IMR-90 (cell line): ENCODE measurements at regions not wholly inside any gene's neighbourhood (a gene's known extent, or its start where the extent isn't known, plus 50 kb on each side); places are given as distances from the start of the nearest gene placed in this dataset.

Experiments used
- ATAC-seq: fragments of 200-7000 bp; cut with Tn5 transposase; 2 replicates; pipeline ENCODE4 v1.9.1; 2020; ENCODE audit warnings: low read depth, mild to moderate bottlenecking, moderate library complexity
- BruUV-seq: library from RNA; stranded (reverse); fragments of 400-500 nt; replicated peaks from 2 replicates; lab custom pipeline; 2021; lab: Mats Ljungman, UMichigan
- CTCF ChIA-PET: fragments of 300-600 bp; formaldehyde crosslinking; extraction: SDS; loops from one replicate; lab custom pipeline; 2021; ENCODE audit warnings: antibody characterized with exemption; lab: Yijun Ruan, JAX
- POLR2A ChIA-PET: fragments of 300-600 bp; sonication (Branson Sonifier 250); formaldehyde crosslinking; loops from one replicate; lab custom pipeline; 2022; ENCODE audit warnings: antibody characterized with exemption; ENCODE audit not compliant: unreplicated experiment; lab: Charles Lee
- DNase-seq: peaks from one replicate; pipeline ENCODE4 v3.0.0; 2013
- H2AFZ ChIP-seq: replicated peaks from 2 replicates; pipeline ENCODE3; 2013; ENCODE audit warnings: low read length, mild to moderate bottlenecking; ENCODE audit not compliant: poor library complexity
- H2AK5ac ChIP-seq: 2 replicates; pipeline ENCODE4 v1.6.1; 2013; ENCODE audit warnings: low read depth, low read length, inconsistent platforms
- H2AK9ac ChIP-seq: replicated peaks from 2 replicates; pipeline ENCODE3; 2013; ENCODE audit warnings: mild to moderate bottlenecking, low read depth, low read length, moderate library complexity; ENCODE audit not compliant: poor library complexity
- H2BK120ac ChIP-seq: 2 replicates; pipeline ENCODE4 v1.6.1; 2013; ENCODE audit warnings: low read depth, low read length, inconsistent platforms
- H2BK15ac ChIP-seq: 3 replicates; pipeline ENCODE4 v1.6.1; 2013; ENCODE audit warnings: low read depth, low read length, inconsistent platforms
- H2BK20ac ChIP-seq: 2 replicates; pipeline ENCODE4 v1.6.1; 2013; ENCODE audit warnings: low read depth, mild to moderate bottlenecking, inconsistent platforms, low read length, moderate library complexity
- H2BK5ac ChIP-seq: 2 replicates; pipeline ENCODE4 v1.6.1; 2013; ENCODE audit warnings: mild to moderate bottlenecking, low read depth, low read length, inconsistent platforms; ENCODE audit not compliant: poor library complexity, severe bottlenecking
- H3K14ac ChIP-seq: replicated peaks from 2 replicates; pipeline ENCODE4 v1.6.1; 2013; ENCODE audit warnings: low read depth, low read length, inconsistent platforms
- H3K18ac ChIP-seq: 2 replicates; pipeline ENCODE4 v1.6.1; 2013; ENCODE audit warnings: low read depth, low read length, control low read depth
- H3K23ac ChIP-seq: 2 replicates; pipeline ENCODE4 v1.6.1; 2013; ENCODE audit warnings: low read depth, low read length, inconsistent platforms
- H3K27ac ChIP-seq: 2 replicates; pipeline ENCODE4 v1.5.1; 2013; ENCODE audit warnings: mild to moderate bottlenecking, control low read depth, low read length; ENCODE audit not compliant: insufficient read depth
- H3K27me3 ChIP-seq: 2 replicates; pipeline ENCODE4 v1.6.1; 2013; ENCODE audit warnings: low read length; ENCODE audit not compliant: control insufficient read depth, insufficient read depth
- H3K36me3 ChIP-seq: 2 replicates; pipeline ENCODE4 v1.6.1; 2013; ENCODE audit warnings: low read length, mixed read lengths; ENCODE audit not compliant: control insufficient read depth, insufficient read depth
- H3K4ac ChIP-seq: 2 replicates; pipeline ENCODE4 v1.6.1; 2013; ENCODE audit warnings: low read depth, low read length, inconsistent platforms
- H3K4me1 ChIP-seq: 2 replicates; pipeline ENCODE4 v1.6.1; 2013; ENCODE audit warnings: low read length, mixed read lengths; ENCODE audit not compliant: control insufficient read depth, insufficient read depth
- H3K4me2 ChIP-seq: 2 replicates; pipeline ENCODE4 v1.6.1; 2013; ENCODE audit warnings: low read depth, mild to moderate bottlenecking, control low read depth, low read length, moderate library complexity
- H3K4me3 ChIP-seq: 2 replicates; pipeline ENCODE4 v1.5.1; 2013; ENCODE audit warnings: low read depth, mild to moderate bottlenecking, control low read depth, low read length, moderate library complexity; ENCODE audit not compliant: insufficient read depth
- H3K56ac ChIP-seq: 2 replicates; pipeline ENCODE4 v1.6.1; 2013; ENCODE audit warnings: low read length, inconsistent platforms; ENCODE audit not compliant: insufficient read depth; ENCODE audit errors: extremely low read depth
- H3K79me1 ChIP-seq, 2 experiments: 2 replicates each; pipeline ENCODE4 v1.6.1; 2013; ENCODE audit warnings: low read length in 2 of 2, inconsistent platforms in 1 of 2, low read depth in 1 of 2
- H3K9ac ChIP-seq: 2 replicates; pipeline ENCODE4 v1.6.1; 2013; ENCODE audit warnings: low read depth, low read length, control low read depth
- H3K9me1 ChIP-seq: 2 replicates; pipeline ENCODE4 v1.6.1; 2013; ENCODE audit warnings: low read length, inconsistent platforms; ENCODE audit not compliant: insufficient read depth
- H3K9me3 ChIP-seq: 2 replicates; pipeline ENCODE4 v1.6.1; 2013; ENCODE audit warnings: low read length; ENCODE audit not compliant: control insufficient read depth, insufficient read depth
- H4K20me1 ChIP-seq: 2 replicates; pipeline ENCODE4 v1.6.1; 2013; ENCODE audit warnings: low read length, inconsistent platforms; ENCODE audit not compliant: insufficient read depth
- H4K5ac ChIP-seq: 2 replicates; pipeline ENCODE4 v1.6.1; 2013; ENCODE audit warnings: mild to moderate bottlenecking, low read depth, low read length, control low read depth
- H4K8ac ChIP-seq, 2 experiments: 2 replicates each; pipeline ENCODE4 v1.6.1; 2013; ENCODE audit warnings: low read depth in 2 of 2, low read length in 2 of 2, control low read depth in 1 of 2, inconsistent platforms in 1 of 2
- H4K91ac ChIP-seq: 2 replicates; pipeline ENCODE4 v1.6.1; 2013; ENCODE audit warnings: low read depth, low read length, inconsistent platforms; ENCODE audit not compliant: insufficient read depth
- MAZ ChIP-seq: IDR thresholded peaks from 2 replicates; pipeline ENCODE4 v1.6.1; 2012; ENCODE audit warnings: low read depth, mild to moderate bottlenecking, low read length, improper control_type of control experiment, moderate library complexity, borderline replicate concordance
- WGBS, 2 experiments: methylation state at CpG; one replicate each; pipeline versions ENCODE4 v1.1.5 to v1.1.7; 2013; ENCODE audit warnings: missing lambda C conversion rate in 2 of 2; ENCODE audit not compliant: insufficient read length in 1 of 2; ENCODE audit errors: extremely low coverage in 2 of 2; 5-methylcytosine and 5-hydroxymethylcytosine counted together
- dilution Hi-C: fragments of 300-500 bp; cut with HindIII; formaldehyde crosslinking; loops from one replicate; pipeline ENCODE4 v1.14.3; 2018; ENCODE audit warnings: low sequenced_read_pairs; ENCODE audit not compliant: unreplicated experiment
- in situ Hi-C: fragments of 300-500 bp; cut with MboI; formaldehyde crosslinking; loops from 3 replicates; pipeline ENCODE4 v1.14.3; 2019; ENCODE audit warnings: low sequenced_read_pairs, inconsistent platforms, mixed read lengths
- intact Hi-C: fragments of 100-400 bp; cut with micrococcal nuclease; formaldehyde crosslinking; loops from 2 replicates; pipeline ENCODE4 v1.10.0; 2022
- TF ChIP-seq, protein P1 (sequence below): fragments of 150-350 bp; IDR thresholded peaks from 2 replicates; pipeline ENCODE4 v1.6.1; 2017; ENCODE audit warnings: mild to moderate bottlenecking, antibody characterized with exemption, low read length, low read depth

DNA sequence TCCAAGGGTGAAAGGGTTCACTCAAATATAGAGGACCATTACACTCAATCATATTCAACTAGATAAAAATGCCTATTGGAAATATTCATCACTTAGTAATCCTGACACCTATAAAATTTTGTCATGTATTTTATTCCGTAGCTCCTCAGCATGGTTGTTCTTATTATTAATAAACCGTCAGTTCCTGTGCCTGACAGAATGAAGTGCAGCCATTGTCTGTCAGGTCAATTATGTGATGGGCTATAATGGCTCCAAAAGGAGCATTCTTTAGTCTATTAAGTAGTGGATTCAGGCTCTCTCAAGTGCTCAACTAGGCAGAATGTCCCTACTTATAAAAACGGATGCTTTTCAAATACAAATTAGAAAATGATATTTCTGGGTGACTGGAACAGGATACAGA, 916.1 kb upstream of the ANO3 start:
- no peaks in the 10 kb centered on the region for H3K79me1 ChIP-seq
- no peaks in the 10 kb centered on the region for H3K27me3 ChIP-seq
- H2AK5ac ChIP-seq: no peak overlapping the region
- H4K91ac ChIP-seq: no peak overlapping the region
- no peak overlapping the region for H3K23ac ChIP-seq
- no peaks in the 10 kb centered on the region for H3K9me1 ChIP-seq
- H2BK5ac ChIP-seq: no peak overlapping the region
- H3K14ac ChIP-seq: no peak overlapping the region
- no peak overlapping the region for H2AK9ac ChIP-seq
- no peak overlapping the region for H4K5ac ChIP-seq
- ChIA-PET POLR2A (no interaction called here), CTCF (interaction anchor here (0.6 kb wide), 1 partner anchor 1797 kb away, joined by 3 read pairs; no protein-coding TSS in a partner anchor)
- ATAC-seq (no peak), DNase-seq (no peak)
- no peak overlapping the region for H3K27ac ChIP-seq
- no peak overlapping the region for H2AFZ ChIP-seq
- H2BK120ac ChIP-seq: no peak overlapping the region
- H3K36me3 ChIP-seq: no peaks in the 10 kb centered on the region
- H3K4ac ChIP-seq: no peak overlapping the region
- no peak overlapping the region for H3K9ac ChIP-seq
- no peaks in the 10 kb centered on the region for H4K20me1 ChIP-seq
- no peak overlapping the region for H3K4me2 ChIP-seq
- no peaks in the 10 kb centered on the region for H3K9me3 ChIP-seq
- H3K4me3 ChIP-seq: no peak overlapping the region
- H2BK20ac ChIP-seq: no peak overlapping the region
- TF ChIP-seq, protein P1, sequence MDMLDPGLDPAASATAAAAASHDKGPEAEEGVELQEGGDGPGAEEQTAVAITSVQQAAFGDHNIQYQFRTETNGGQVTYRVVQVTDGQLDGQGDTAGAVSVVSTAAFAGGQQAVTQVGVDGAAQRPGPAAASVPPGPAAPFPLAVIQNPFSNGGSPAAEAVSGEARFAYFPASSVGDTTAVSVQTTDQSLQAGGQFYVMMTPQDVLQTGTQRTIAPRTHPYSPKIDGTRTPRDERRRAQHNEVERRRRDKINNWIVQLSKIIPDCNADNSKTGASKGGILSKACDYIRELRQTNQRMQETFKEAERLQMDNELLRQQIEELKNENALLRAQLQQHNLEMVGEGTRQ: no peak
- no peak for TF ChIP-seq MAZ
- H3K56ac ChIP-seq: no peak overlapping the region
- no peak overlapping the region for H2BK15ac ChIP-seq
- no TSS peak for BruUV-seq
- WGBS, 2 experiments: no CpG with 5 or more reads among the region's 3 CpGs
- H3K4me1 ChIP-seq: no peaks in the 10 kb centered on the region
- intact Hi-C loops (no loop called here), dilution Hi-C loops (no loop called here), in situ Hi-C loops (no loop called here)
- no peak overlapping the region for H4K8ac ChIP-seq
- H3K18ac ChIP-seq: no peak overlapping the region
